ENCODE measurements at regions not wholly inside any gene's neighbourhood (a gene's known extent, or its start where the extent isn't known, plus 50 kb on each side); places are given as distances from the start of the nearest gene placed in this dataset.

GRCh38 chr2:198749364-198749763 lies 708.4 kb downstream of the SATB2 start:
- no peak for TF ChIP-seq CTCF (conservative IDR thresholded peaks at IDR 0.05)
- H3K27ac ChIP-seq = no peak overlapping the region

- no peak overlapping the region for H3K27ac ChIP-seq
- TF ChIP-seq CTCF (conservative IDR thresholded peaks at IDR 0.05) = no peak
Observed at GRCh38 chr2:198731842-198732399, 725.8 kb downstream of the SATB2 start.

DNA sequence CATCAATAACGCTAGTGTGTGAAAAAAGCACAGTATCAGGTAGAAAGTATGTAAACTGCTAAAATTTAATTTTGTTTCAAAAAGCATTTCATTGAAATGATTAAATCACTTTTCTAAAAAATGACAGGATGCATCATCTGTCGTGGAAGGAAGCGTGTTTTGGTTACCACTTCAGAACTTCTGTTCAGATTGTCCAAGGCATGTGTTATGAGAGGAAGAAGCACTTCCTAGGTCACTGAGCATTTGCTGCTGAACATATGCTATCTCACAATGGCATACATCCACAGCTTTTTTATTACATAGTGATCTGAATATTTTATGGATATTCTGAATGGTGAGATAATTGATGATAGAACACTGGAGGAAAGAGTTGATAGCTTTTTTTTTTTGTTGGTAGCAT lies 737.5 kb downstream of the SATB2 start:
- no peak overlapping the region for H3K27ac ChIP-seq
- TF ChIP-seq CTCF (conservative IDR thresholded peaks at IDR 0.05) = no peak

GRCh38 chr2:198717451-198717850 lies 740.3 kb downstream of the SATB2 start:
- no peak for TF ChIP-seq CTCF (conservative IDR thresholded peaks at IDR 0.05)
- H3K27ac ChIP-seq = no peak overlapping the region

DNA sequence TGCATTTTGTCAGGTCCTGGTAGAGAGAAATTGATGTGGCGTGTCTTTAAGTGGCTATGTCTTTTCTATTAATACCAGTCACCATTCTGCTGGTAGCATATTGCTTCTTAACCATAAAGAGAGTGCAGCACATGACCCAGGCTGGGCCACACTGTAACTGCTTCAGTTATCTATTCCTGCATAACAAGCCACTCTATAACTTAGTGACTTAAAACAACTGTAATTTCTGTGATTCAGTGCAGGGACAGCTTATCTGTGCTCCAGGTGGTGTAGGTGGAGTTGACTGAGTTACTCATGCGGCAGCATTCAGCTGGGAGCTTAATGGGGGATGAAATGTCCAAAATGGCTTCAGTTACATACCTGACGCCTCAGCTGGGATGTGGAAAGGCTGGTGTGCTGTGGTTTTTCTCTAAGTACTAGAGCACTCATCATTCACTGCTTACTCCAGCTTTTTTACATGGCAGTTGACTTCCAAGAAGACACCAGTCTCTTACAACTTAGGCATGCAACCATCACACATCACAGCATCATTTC lies 742.4 kb downstream of the SATB2 start:
- no peak for TF ChIP-seq CTCF (conservative IDR thresholded peaks at IDR 0.05)
- H3K27ac ChIP-seq = no peak overlapping the region

- H3K27ac ChIP-seq = no peak overlapping the region
- no peak for TF ChIP-seq CTCF (conservative IDR thresholded peaks at IDR 0.05)
Observed at GRCh38 chr2:198712485-198712884, 745.3 kb downstream of the SATB2 start.

DNA sequence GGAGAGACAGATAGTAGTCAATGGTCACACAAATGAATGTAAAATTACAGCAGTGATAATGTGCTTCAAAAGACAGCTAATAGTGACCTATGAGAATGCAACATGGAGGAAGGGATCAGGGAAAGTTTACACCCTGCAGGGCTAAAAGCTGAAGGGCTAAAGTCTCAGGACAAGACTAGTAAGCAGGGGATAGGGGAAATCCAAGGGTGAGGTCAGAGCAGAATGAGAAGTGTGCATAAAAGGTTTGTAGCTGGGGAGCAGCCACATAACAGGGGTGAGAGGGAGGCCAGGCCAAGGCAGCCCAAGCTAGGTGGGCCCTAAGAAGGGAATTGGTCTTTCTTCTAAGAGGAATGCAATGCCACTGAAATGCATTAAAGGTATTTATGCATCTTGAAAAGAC lies 746.3 kb downstream of the SATB2 start:
- no peak for TF ChIP-seq CTCF (conservative IDR thresholded peaks at IDR 0.05)
- H3K27ac ChIP-seq = no peak overlapping the region
